GM19324 (cell line): ENCODE measurements at regions not wholly inside any gene's neighbourhood (a gene's known extent, or its start where the extent isn't known, plus 50 kb on each side); places are given as distances from the start of the nearest gene placed in this dataset.

Experiments
- ATAC-seq: cut with Tn5 transposase; IDR thresholded peaks from one replicate; pipeline ENCODE4 v1.9.1; 2021; ENCODE audit warnings: mild to moderate bottlenecking, moderate library complexity; ENCODE audit not compliant: unreplicated experiment, low FRiP score

DNA sequence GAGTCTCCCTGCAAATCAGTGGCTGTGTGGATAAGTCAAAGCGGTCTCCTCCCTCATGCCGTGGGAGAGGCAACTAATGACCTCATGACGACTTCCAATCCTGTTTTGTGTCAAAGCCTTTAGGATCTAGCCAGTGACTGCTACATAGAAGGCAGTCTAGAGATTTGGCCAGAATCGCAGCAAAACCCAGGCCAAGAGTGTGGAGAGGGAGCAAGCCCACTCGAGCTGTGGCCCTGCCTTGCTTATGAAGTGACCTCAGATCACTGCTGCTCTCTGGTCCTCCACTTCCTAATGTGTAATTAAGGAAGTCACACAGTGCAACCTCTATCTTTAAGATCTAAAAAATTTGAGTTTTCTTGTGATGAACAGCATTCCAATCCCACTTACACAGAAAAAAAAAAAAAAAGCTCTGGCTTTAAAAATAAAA is 296.7 kb upstream of the KLF6 start:
- no peak for ATAC-seq

- ATAC-seq, result no peak
Observed at GRCh38 chr10:4080225-4080805, 295.3 kb upstream of the KLF6 start.

GRCh38 chr10:4079803-4080202 is 294.8 kb upstream of the KLF6 start:
- ATAC-seq, result no peak

GRCh38 chr10:4077804-4078203 is 292.8 kb upstream of the KLF6 start:
- ATAC-seq, result no peak

GRCh38 chr10:4076983-4077382 is 292.0 kb upstream of the KLF6 start:
- ATAC-seq, result no peak

GRCh38 chr10:4075443-4075842 is 290.4 kb upstream of the KLF6 start:
- no peak for ATAC-seq

DNA sequence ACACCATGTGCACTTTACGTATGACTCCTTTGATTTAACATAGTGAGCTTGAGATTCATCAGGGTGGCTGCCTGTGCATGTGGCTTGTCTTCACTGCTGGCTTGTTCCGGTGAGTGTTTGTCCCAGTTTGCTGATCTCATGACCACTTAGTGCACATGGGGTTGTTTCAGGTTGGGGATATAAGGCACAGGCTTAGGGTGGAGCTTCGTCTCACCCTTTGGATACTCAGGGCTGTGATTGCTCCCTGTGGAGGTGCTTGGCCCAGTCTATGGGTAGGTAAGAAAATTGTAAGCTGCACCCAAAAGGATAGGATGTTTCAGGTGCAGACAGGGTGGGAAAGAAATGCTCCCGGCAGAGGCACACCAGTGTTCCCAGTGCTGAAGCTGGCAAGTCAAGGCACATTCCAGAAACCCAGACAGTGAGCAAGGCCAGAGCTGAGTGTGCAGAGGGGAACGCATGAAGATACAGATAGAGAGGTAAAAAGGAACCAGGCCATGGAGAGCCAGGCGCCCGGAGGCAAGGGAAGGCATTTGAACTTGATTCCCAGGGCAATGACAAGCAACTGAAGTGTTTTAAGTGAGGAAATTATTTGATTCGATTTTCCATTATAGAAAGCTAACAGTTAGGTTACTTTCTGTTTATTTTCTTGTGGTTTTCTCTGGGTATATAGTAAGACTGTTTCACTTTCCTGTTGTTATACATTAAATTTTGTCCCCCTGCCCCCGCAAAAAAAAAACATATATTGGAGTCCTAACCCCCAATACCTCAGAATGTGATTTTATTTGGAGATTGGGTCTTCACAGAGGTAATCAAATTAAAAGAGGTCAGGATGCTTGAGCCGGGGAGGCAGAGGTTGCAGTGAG is 289.8 kb upstream of the KLF6 start:
- no peak for ATAC-seq

GRCh38 chr10:4073912-4074311 is 288.9 kb upstream of the KLF6 start:
- no peak for ATAC-seq

DNA sequence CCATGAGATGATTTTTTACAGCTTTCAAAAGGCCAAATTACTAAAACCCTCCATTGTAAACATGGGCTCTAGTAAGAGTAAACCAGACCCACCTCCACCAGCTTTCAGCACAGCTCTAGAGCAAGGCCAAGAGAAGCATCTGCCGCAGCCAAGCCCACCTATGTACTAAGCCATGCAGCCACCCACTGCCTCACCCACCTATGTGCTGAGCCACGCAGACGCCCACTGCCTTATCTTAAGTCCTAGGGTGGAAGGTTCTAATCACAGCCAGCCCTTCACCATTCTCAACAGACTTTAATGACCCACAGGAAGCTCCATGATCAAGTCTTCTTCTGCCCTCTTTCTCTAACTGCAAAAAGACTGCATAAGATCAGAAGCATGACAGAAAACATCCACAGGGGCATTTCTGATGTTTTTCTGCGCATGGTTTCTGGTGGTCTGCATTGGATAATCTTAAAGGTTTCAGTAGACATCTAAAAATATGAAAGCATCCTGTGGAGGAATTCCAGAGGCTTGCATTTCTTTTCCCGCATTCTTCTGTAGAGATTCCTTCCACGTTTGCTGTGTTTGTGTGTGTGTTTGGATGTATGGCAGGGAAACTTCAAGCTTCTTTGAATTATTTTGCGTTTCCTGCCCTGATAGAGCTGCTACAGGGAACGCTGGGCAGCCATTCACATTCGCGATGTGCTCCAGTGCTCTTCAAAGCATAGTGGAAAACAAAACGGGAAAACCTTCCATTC is 286.1 kb upstream of the KLF6 start:
- no peak for ATAC-seq

DNA sequence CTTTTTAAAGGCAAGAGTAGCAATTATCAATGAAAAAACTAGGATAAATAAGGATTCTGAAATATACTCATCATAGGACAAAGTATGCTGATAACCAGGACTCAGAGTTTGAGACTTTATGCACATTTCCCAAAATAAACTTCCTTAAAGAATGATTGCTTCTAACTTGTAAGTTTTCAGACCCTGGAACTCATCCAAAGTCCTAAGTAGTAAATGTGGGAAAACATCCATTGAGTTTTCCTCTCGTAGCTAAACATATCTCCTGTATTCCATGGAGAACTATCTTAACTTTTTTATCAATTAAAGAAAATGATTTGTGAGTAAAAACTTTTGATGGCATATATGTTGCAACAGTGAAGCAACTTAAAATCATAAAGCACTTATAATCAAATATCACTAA is 285.2 kb upstream of the KLF6 start:
- ATAC-seq, result no peak

DNA sequence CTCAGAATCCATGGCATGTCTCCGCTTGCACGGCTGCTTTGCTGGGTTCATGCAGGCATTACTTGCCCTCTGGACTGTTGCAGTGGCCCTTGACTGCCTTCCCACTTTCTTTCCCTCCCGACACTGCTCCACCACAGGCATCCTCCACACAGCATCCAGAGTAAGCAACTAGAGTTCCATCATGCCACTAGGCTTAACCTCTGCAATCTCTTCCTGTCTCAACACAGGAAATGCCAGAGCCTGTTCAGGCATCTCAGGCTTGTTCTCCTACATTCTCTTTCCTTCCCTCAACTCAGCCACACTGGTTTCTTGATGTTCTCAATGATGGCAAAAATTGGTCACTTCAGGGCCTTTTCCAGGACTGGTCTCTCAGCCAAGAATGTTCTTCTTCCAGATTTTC is 284.5 kb upstream of the KLF6 start:
- no peak for ATAC-seq

DNA sequence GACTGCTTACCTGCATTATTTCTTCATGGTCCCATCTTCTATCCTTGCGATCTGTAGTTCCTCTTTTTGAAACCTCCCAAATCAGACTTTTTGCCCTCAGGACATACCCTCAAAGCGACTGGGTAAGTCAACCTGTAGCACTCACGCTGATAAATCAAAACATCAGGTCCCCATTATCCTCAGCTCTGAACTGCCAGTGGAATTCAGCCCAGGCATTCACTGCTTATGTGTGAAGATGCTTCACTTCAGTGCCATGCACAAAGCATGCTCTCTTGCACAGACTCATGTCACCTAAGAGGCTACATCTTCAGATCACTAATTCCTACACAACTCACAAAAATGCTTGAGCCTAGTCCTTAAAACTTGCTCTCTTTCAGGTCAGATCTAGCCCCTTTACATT is 283.6 kb upstream of the KLF6 start:
- no peak for ATAC-seq

DNA sequence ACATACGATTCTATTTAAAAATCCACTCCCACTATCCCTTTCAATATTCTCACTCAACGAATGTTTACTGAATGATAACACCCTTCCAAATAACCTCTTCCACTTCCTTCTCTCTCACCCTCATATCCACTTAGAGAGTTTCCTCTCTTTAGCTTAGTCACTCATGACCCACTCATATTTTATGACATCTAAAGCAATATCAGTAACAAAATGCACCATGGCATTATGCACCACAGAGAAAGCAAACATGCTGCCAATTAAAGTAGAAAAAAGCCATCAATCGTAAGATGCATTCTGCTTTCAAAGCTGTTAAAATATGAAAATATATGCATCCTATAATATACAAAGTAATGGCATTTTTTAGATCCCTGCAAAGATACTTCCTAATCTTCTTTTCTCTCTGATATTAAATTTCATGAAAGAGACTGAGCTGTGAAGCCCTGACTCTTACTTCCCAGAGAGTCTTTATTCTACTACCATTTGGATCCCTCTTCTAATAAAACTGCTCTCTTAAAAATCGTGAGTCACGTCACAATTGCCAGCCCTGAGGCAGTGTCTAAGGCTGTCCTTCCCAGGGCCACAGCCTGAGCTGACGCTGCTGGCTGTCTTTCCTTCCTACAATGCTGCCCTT is 283.0 kb upstream of the KLF6 start:
- ATAC-seq, result no peak

- ATAC-seq, result no peak
Observed at GRCh38 chr10:4067531-4067930, 282.5 kb upstream of the KLF6 start.

DNA sequence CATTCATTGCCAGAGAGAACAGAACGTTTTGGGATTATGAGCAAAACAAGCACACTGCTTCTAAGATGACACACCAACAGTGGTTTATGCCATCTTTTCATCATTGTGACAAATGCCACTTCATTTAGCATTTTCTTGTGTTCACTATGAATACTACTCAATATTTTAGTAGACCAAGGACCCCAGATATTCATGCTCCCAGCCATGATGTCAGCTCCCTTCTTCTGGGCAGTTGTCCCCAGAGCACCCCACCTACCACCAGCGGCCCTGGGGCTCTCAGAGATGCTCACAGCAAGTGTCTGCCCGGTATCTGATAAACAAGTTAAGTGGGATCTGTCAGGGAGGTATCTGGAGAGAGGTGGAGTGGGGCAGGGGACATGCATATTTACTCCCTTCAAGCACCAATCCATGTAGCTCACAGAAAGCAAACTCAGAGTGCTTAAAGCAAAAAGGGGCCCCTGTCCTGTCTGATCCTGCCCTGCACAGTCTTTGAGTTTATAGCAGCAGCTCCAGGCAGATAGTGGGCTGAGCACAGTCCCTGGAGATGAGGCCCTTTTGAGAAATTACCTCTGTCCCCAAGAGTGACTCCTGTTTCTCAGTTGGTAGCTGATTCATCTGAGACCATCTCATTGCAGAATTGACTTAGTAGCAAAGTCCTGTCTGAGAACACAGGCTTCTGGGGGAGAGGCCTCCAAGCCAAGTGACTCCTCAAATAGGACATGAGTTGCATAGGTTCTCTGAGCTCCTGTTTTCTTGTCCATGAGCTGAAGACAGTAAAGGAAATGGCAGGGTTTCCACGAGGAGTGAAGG is 281.8 kb upstream of the KLF6 start:
- ATAC-seq, result no peak

GRCh38 chr10:4064489-4064888 is 279.5 kb upstream of the KLF6 start:
- ATAC-seq, result no peak

- ATAC-seq, result no peak
Observed at GRCh38 chr10:4063717-4064116, 278.7 kb upstream of the KLF6 start.

DNA sequence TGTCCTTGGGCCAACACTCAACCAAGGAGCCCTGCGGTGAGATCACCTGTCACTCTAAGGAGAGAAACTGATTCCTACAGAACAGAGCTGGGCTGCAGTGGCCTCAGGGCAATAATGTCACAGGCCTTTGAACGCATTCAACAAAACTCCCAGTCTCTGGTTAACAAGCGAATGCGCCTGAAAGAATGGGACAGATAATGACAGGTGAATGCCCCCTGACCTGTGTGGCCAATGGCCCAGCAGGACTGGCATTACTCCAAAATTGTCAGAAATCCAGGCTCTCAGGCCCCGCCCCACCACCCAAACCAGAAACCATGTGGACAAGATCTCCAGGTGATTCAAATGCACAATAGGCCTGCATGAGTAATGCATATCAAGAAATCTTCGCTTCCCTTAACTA is 277.7 kb upstream of the KLF6 start:
- no peak for ATAC-seq

- no peak for ATAC-seq
Observed at GRCh38 chr10:4062072-4062471, 277.1 kb upstream of the KLF6 start.

GRCh38 chr10:4061441-4061951 is 276.5 kb upstream of the KLF6 start:
- ATAC-seq, result no peak
